ENCODE measurements at regions not wholly inside any gene's neighbourhood (a gene's known extent, or its start where the extent isn't known, plus 50 kb on each side); places are given as distances from the start of the nearest gene placed in this dataset.

GRCh38 chr2:58921676-58922075 lies 680.6 kb upstream of the FANCL start:
- no peak for DNase-seq
- TF ChIP-seq CTCF (IDR thresholded peaks at IDR 0.05) (no peak), POLR2A (IDR thresholded peaks at IDR 0.05) (no peak)
- WGBS, 2 donors, result 47 to 57% methylated on average over 2 of the region's 2 CpGs

GRCh38 chr2:58920001-58920400 lies 678.9 kb upstream of the FANCL start:
- 90 to 94% methylated on average over 2 of the region's 2 CpGs for WGBS, 2 donors
- Histone ChIP-seq H3K27me3 (no peaks in the 10 kb centered on the region), H3K4me3 (no peak overlapping the region), H3K36me3 (replicated peaks in 1 of 2; ENCODE audit: insufficient read depth in 1 of 2, low read depth in 2 of 2) (no peaks in the 10 kb centered on the region), H3K27ac (no peak overlapping the region), H3K9me3 (no peaks in the 10 kb centered on the region), H3K4me1 (no peaks in the 10 kb centered on the region)
- ATAC-seq, result no peak
- no peak for TF ChIP-seq POLR2A (IDR thresholded peaks at IDR 0.05)
- no peak for TF ChIP-seq CTCF (IDR thresholded peaks at IDR 0.05)
- no peak for DNase-seq
- intact Hi-C loops (cut with DNase I), result no loop called here

More at GRCh38 chr2:58921676-58922075, 680.6 kb upstream of the FANCL start:
- Histone ChIP-seq H3K27me3 (no peaks in the 10 kb centered on the region), H3K9me3 (no peaks in the 10 kb centered on the region), H3K36me3 (replicated peaks in 1 of 2; ENCODE audit: insufficient read depth in 1 of 2, low read depth in 2 of 2) (no peaks in the 10 kb centered on the region), H3K4me3 (no peak overlapping the region), H3K27ac (no peak overlapping the region), H3K4me1 (no peaks in the 10 kb centered on the region)
- intact Hi-C loops (cut with DNase I), result no loop called here
- ATAC-seq, result no peak

- DNase-seq, result no peak
- Histone ChIP-seq H3K9me3 (no peaks in the 10 kb centered on the region), H3K4me3 (no peak overlapping the region), H3K4me1 (no peaks in the 10 kb centered on the region), H3K36me3 (replicated peaks in 1 of 2; ENCODE audit: insufficient read depth in 1 of 2, low read depth in 2 of 2) (no peaks in the 10 kb centered on the region), H3K27me3 (no peaks in the 10 kb centered on the region), H3K27ac (no peak overlapping the region)
- no peak for TF ChIP-seq CTCF (IDR thresholded peaks at IDR 0.05)
- TF ChIP-seq POLR2A (IDR thresholded peaks at IDR 0.05), result no peak
- WGBS, 2 donors, result 56 to 57% methylated on average over 4 of the region's 4 CpGs
- intact Hi-C loops (cut with DNase I), result no loop called here
- ATAC-seq, result no peak
Measured at GRCh38 chr2:58919316-58919715, 678.2 kb upstream of the FANCL start.

GRCh38 chr2:58918141-58918540 lies 677.0 kb upstream of the FANCL start:
- Histone ChIP-seq H3K4me3 (no peak overlapping the region), H3K27ac (no peak overlapping the region), H3K36me3 (replicated peaks in 1 of 2; ENCODE audit: insufficient read depth in 1 of 2, low read depth in 2 of 2) (no peaks in the 10 kb centered on the region), H3K4me1 (no peaks in the 10 kb centered on the region), H3K27me3 (no peaks in the 10 kb centered on the region), H3K9me3 (no peaks in the 10 kb centered on the region)
- ATAC-seq (no peak), DNase-seq (no peak)
- intact Hi-C loops (cut with DNase I), result no loop called here
- 45 to 55% methylated on average over 2 of the region's 2 CpGs for WGBS, 2 donors
- TF ChIP-seq CTCF (IDR thresholded peaks at IDR 0.05) (no peak), POLR2A (IDR thresholded peaks at IDR 0.05) (no peak)

GRCh38 chr2:58917596-58917995 lies 676.5 kb upstream of the FANCL start:
- 77 to 83% methylated on average over 6 of the region's 6 CpGs for WGBS, 2 donors
- intact Hi-C loops (cut with DNase I), result no loop called here
- H3K4me1 ChIP-seq, result no peaks in the 10 kb centered on the region
- no peak overlapping the region for H3K4me3 ChIP-seq
- no peak for DNase-seq
- no peak overlapping the region for H3K27ac ChIP-seq
- no peaks in the 10 kb centered on the region for H3K27me3 ChIP-seq
- no peaks in the 10 kb centered on the region for H3K9me3 ChIP-seq
- H3K36me3 ChIP-seq (replicated peaks in 1 of 2; ENCODE audit: insufficient read depth in 1 of 2, low read depth in 2 of 2), result no peaks in the 10 kb centered on the region
- TF ChIP-seq CTCF (IDR thresholded peaks at IDR 0.05), result no peak
- no peak for TF ChIP-seq POLR2A (IDR thresholded peaks at IDR 0.05)
- ATAC-seq, result no peak
